AG04450 (cell line): ENCODE measurements at regions not wholly inside any gene's neighbourhood (a gene's known extent, or its start where the extent isn't known, plus 50 kb on each side); places are given as distances from the start of the nearest gene placed in this dataset.
"Not testable (repeated sequence)": the region's sequence is repeated elsewhere in the genome, so short reads cannot be mapped to it uniquely, and the experiment has no call there.

ENCODE experiments used
- CTCF ChIA-PET: fragments of 300-600, 350-600 bp; formaldehyde crosslinking; extraction: SDS; loops from one replicate; lab custom pipeline; 2022; ENCODE audit warnings: antibody characterized with exemption, inconsistent platforms; lab: Charles Lee
- POLR2A ChIA-PET: fragments of 350-600 bp; formaldehyde crosslinking; extraction: SDS; loops from one replicate; lab custom pipeline; 2021; ENCODE audit warnings: antibody characterized with exemption, inconsistent platforms; lab: Yijun Ruan, JAX
- DNase-seq: peaks from one replicate; pipeline ENCODE4 v3.0.0-alpha.2; 2011; ENCODE audit warnings: low read depth, low spot score
- H3K27ac ChIP-seq: one replicate; pipeline ENCODE4 v1.5.1; 2012; ENCODE audit warnings: low read depth, low read length, control low read depth
- H3K27me3 ChIP-seq: one replicate; pipeline ENCODE4 v1.6.0; 2012; ENCODE audit warnings: low read length; ENCODE audit not compliant: control insufficient read depth, insufficient read depth
- H3K4me3 ChIP-seq: 2 replicates; pipeline ENCODE4 v1.5.1; 2011; ENCODE audit warnings: mild to moderate bottlenecking, low read depth, low read length, control low read depth
- H3K9me3 ChIP-seq: 2 replicates; pipeline ENCODE4 v1.5.1; 2012; ENCODE audit warnings: low read length; ENCODE audit not compliant: control insufficient read depth, insufficient read depth
- CTCF ChIP-seq: IDR thresholded peaks from 2 replicates; pipeline ENCODE4 v1.5.1; 2011; ENCODE audit warnings: low read depth, low read length, control low read depth, inconsistent platforms

GRCh38 chr2:208608122-208608835 is 201.7 kb downstream of the PTH2R start:
- no peak for DNase-seq
- no peaks in the 10 kb centered on the region for H3K27me3 ChIP-seq
- CTCF ChIA-PET = no interaction called here
- no peak overlapping the region for H3K4me3 ChIP-seq
- POLR2A ChIA-PET = no interaction called here
- TF ChIP-seq CTCF = no peak
- no peaks in the 10 kb centered on the region; the same call in none of the 2 replicates for H3K9me3 ChIP-seq
- no peak overlapping the region for H3K27ac ChIP-seq

- no peaks in the 10 kb centered on the region for H3K27me3 ChIP-seq
- H3K9me3 ChIP-seq = no peaks in the 10 kb centered on the region; the same call in 1 of the 2 replicates
- no peak for TF ChIP-seq CTCF
- no peak overlapping the region for H3K27ac ChIP-seq
- DNase-seq = no peak
- H3K4me3 ChIP-seq = no peak overlapping the region
- POLR2A ChIA-PET = no interaction called here
- CTCF ChIA-PET = no interaction called here
These were observed 202.7 kb downstream of the PTH2R start for GRCh38 chr2:208609166-208609804.

DNA sequence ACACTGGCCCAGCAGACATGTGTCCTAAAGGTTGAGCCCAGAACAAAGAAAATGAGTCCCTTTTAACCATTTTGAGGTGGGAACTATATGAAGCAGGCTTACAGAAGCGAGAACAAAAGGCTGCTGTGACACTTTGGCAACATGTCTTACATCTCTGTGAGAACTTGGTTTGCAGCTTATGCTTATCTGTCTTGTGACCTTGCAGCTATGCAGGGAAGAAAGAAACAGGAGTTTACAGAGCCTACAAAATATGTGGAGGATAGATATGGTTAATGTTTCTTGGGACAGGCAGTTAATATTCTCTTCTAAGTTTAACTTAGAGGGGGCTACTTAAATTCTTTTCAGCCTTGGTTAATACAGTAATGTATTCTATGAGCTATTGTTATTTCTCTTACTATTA is 209.1 kb downstream of the PTH2R start:
- DNase-seq, H3K27me3 ChIP-seq, H3K27ac ChIP-seq, POLR2A ChIA-PET, CTCF ChIA-PET, H3K4me3 ChIP-seq: not testable (repeated sequence)
- peaks cover 19% of the 10 kb centered on the region; the same call in 1 of the 2 replicates for H3K9me3 ChIP-seq

DNA sequence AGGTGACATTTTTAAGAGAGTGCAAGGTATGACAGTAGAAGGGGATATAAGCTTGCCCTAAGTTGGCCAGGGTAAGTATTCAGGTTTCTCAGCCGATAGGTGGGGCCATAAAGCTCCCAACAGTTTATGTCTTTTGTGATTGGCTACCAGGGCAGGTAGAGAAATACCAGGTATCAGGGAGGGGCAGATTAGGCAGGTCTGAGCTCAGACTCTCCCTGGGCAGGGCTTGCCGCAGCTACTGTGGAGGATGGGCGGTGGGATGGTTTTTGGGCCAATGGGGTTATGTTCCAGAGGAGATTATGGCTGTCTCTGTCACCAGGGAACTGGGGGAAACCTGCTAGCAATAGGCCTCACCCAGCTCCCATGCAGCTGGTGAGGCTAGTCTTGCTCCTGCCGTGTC is 211.6 kb downstream of the PTH2R start:
- CTCF ChIA-PET = no interaction called here
- no peak for TF ChIP-seq CTCF
- H3K4me3 ChIP-seq = no peak overlapping the region
- no peaks in the 10 kb centered on the region for H3K27me3 ChIP-seq
- no peak for DNase-seq
- H3K27ac ChIP-seq = no peak overlapping the region
- POLR2A ChIA-PET = no interaction called here
- H3K9me3 ChIP-seq = peaks cover 19% of the 10 kb centered on the region; the same call in 1 of the 2 replicates

GRCh38 chr2:208619993-208620392 is 213.4 kb downstream of the PTH2R start:
- DNase-seq = no peak
- H3K4me3 ChIP-seq = no peak overlapping the region
- no peak for TF ChIP-seq CTCF
- H3K9me3 ChIP-seq = peaks cover 15% of the 10 kb centered on the region; the same call in 1 of the 2 replicates
- CTCF ChIA-PET = no interaction called here
- H3K27ac ChIP-seq = no peak overlapping the region
- POLR2A ChIA-PET = no interaction called here
- H3K27me3 ChIP-seq = no peaks in the 10 kb centered on the region
